C4-2B (cell line): ENCODE measurements at regions not wholly inside any gene's neighbourhood (a gene's known extent, or its start where the extent isn't known, plus 50 kb on each side); places are given as distances from the start of the nearest gene placed in this dataset.

Experiments used
- CTCF ChIP-seq: fragments of 450-650 bp; conservative IDR thresholded peaks from 2 replicates; pipeline ENCODE4 v1.5.1; 2017; ENCODE audit warnings: mild to moderate bottlenecking
- ZFX ChIP-seq: fragments of 450-650 bp; IDR thresholded peaks from 2 replicates; pipeline ENCODE4 v1.6.1; 2017

GRCh38 chr15:69679623-69680228, 227.1 kb downstream of the RPLP1 start:
- TF ChIP-seq CTCF (no peak), ZFX (no peak)
